ENCODE measurements at regions not wholly inside any gene's neighbourhood (a gene's known extent, or its start where the extent isn't known, plus 50 kb on each side); places are given as distances from the start of the nearest gene placed in this dataset.

GRCh38 chr5:66342341-66342880, 198.3 kb downstream of the SREK1 start:
- DNase-seq (ENCODE audit: low read depth) = no peak
- TF ChIP-seq CTCF (IDR thresholded peaks at IDR 0.05; ENCODE audit: low read depth, low read length, missing control alignments) = no peak
- in situ Hi-C loops (cut with HindIII; ENCODE audit: low sequenced_read_pairs) = no loop called here
- H3K4me3 ChIP-seq (ENCODE audit: low read depth, low read length) = no peak overlapping the region

- in situ Hi-C loops (cut with HindIII; ENCODE audit: low sequenced_read_pairs) = no loop called here
- no peak for TF ChIP-seq CTCF (IDR thresholded peaks at IDR 0.05; ENCODE audit: low read depth, low read length, missing control alignments)
- H3K4me3 ChIP-seq (ENCODE audit: low read depth, low read length) = no peak overlapping the region
- DNase-seq (ENCODE audit: low read depth) = no peak
Observed at GRCh38 chr5:66343370-66344071, 199.4 kb downstream of the SREK1 start.

GRCh38 chr5:66344544-66344943, 200.4 kb downstream of the SREK1 start:
- TF ChIP-seq CTCF (IDR thresholded peaks at IDR 0.05; ENCODE audit: low read depth, low read length, missing control alignments) = no peak
- DNase-seq (ENCODE audit: low read depth) = no peak
- in situ Hi-C loops (cut with HindIII; ENCODE audit: low sequenced_read_pairs) = no loop called here
- H3K4me3 ChIP-seq (ENCODE audit: low read depth, low read length) = no peak overlapping the region

GRCh38 chr5:66345281-66345680, 201.2 kb downstream of the SREK1 start:
- TF ChIP-seq CTCF (IDR thresholded peaks at IDR 0.05; ENCODE audit: low read depth, low read length, missing control alignments) = no peak
- no peak for DNase-seq (ENCODE audit: low read depth)
- no peak overlapping the region for H3K4me3 ChIP-seq (ENCODE audit: low read depth, low read length)
- in situ Hi-C loops (cut with HindIII; ENCODE audit: low sequenced_read_pairs) = no loop called here

- no peak for TF ChIP-seq CTCF (IDR thresholded peaks at IDR 0.05; ENCODE audit: low read depth, low read length, missing control alignments)
- H3K4me3 ChIP-seq (ENCODE audit: low read depth, low read length) = no peak overlapping the region
- in situ Hi-C loops (cut with HindIII; ENCODE audit: low sequenced_read_pairs) = no loop called here
- DNase-seq (ENCODE audit: low read depth) = no peak
Observed at GRCh38 chr5:66346869-66347268, 202.8 kb downstream of the SREK1 start.

GRCh38 chr5:66348387-66349125, 204.5 kb downstream of the SREK1 start:
- no peak for TF ChIP-seq CTCF (IDR thresholded peaks at IDR 0.05; ENCODE audit: low read depth, low read length, missing control alignments)
- in situ Hi-C loops (cut with HindIII; ENCODE audit: low sequenced_read_pairs) = no loop called here
- no peak overlapping the region for H3K4me3 ChIP-seq (ENCODE audit: low read depth, low read length)
- DNase-seq (ENCODE audit: low read depth) = no peak
